ENCODE measurements at regions not wholly inside any gene's neighbourhood (a gene's known extent, or its start where the extent isn't known, plus 50 kb on each side); places are given as distances from the start of the nearest gene placed in this dataset.

DNA sequence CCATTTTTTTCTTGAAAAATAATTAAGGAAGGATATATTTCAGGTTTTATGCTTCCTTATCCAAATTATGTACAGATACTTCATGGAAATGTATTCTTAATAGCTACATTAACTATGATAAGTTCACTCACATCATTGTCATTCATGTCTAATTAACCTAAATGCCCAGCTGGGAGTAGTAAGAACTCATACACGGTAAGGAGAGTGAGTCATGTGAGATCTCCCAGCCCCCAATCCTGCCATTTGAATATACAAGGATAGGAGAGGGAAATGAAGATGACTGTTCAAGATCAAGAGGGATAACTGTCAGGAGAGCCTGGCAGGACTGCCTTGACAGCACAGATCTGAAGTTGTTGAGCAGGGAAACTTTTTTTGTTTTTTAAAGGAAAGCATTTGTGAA is 343.4 kb upstream of the USP15 start:
- H3K4me3 ChIP-seq (ENCODE audit: low read depth in 1 of 2, low read length in 1 of 2): no peak overlapping the region
- H3K36me3 ChIP-seq: no peaks in the 10 kb centered on the region
- peaks cover 0 to 10% of the 10 kb centered on the region in 2 experiments for H3K4me1 ChIP-seq (ENCODE audit: control insufficient read depth in 1 of 2, insufficient read depth in 1 of 2, low read depth in 1 of 2, low read length in 1 of 2)
- H3K9me3 ChIP-seq: no peaks in the 10 kb centered on the region
- no peaks in the 10 kb centered on the region for H3K27me3 ChIP-seq
- TF ChIP-seq, protein P1, sequence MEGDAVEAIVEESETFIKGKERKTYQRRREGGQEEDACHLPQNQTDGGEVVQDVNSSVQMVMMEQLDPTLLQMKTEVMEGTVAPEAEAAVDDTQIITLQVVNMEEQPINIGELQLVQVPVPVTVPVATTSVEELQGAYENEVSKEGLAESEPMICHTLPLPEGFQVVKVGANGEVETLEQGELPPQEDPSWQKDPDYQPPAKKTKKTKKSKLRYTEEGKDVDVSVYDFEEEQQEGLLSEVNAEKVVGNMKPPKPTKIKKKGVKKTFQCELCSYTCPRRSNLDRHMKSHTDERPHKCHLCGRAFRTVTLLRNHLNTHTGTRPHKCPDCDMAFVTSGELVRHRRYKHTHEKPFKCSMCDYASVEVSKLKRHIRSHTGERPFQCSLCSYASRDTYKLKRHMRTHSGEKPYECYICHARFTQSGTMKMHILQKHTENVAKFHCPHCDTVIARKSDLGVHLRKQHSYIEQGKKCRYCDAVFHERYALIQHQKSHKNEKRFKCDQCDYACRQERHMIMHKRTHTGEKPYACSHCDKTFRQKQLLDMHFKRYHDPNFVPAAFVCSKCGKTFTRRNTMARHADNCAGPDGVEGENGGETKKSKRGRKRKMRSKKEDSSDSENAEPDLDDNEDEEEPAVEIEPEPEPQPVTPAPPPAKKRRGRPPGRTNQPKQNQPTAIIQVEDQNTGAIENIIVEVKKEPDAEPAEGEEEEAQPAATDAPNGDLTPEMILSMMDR (IDR thresholded peaks at IDR 0.05): no peak
- H3K27ac ChIP-seq: no peak overlapping the region

DNA sequence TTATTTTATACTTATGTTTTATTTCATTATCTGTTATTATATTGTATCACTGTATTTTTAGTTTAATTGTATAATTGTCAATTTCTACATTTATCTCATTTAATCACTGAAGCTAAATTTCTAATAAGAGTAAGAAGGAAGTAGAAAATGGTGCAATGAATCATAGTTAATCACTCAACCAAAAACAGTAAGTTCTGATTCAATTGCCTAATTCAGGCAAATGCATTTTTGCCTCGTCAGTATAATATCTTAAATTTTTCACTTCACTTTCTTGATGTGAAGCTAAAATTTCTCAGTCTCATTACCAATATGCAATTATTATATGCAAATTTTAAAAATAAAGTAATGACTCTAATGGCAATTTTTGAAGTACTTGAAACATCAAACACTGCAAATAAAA is 340.5 kb upstream of the USP15 start:
- TF ChIP-seq, protein P1 (IDR thresholded peaks at IDR 0.05): no peak
- no peaks in the 10 kb centered on the region for H3K36me3 ChIP-seq
- no peak overlapping the region for H3K27ac ChIP-seq
- H3K4me3 ChIP-seq (ENCODE audit: low read depth in 1 of 2, low read length in 1 of 2): no peak overlapping the region
- no peaks in the 10 kb centered on the region for H3K9me3 ChIP-seq
- H3K4me1 ChIP-seq (ENCODE audit: control insufficient read depth in 1 of 2, insufficient read depth in 1 of 2, low read depth in 1 of 2, low read length in 1 of 2): peaks cover 0 to 10% of the 10 kb centered on the region in 2 experiments
- no peaks in the 10 kb centered on the region for H3K27me3 ChIP-seq

DNA sequence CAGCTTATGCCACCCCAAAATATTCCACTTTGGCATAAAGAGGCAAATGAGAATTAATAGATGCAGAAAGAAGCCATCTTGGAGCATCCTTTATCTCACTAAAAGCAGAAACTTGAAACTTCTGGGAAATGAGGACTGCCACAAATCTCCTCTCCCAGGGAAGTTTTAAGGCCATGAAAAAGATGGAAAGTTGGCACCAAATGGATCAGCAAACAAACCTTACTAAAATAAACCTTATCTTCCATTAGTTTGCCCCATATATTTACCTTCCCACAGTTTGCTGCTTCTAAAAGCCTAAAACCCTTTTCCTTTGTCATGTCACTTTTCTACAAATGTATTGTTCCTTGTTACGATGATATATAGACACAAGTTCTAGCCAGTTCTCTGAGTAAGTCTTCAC is 340.0 kb upstream of the USP15 start:
- peaks cover 0 to 6% of the 10 kb centered on the region in 2 experiments for H3K4me1 ChIP-seq (ENCODE audit: control insufficient read depth in 1 of 2, insufficient read depth in 1 of 2, low read depth in 1 of 2, low read length in 1 of 2)
- TF ChIP-seq, protein P1 (IDR thresholded peaks at IDR 0.05): no peak
- no peaks in the 10 kb centered on the region for H3K27me3 ChIP-seq
- H3K36me3 ChIP-seq: no peaks in the 10 kb centered on the region
- H3K4me3 ChIP-seq (ENCODE audit: low read depth in 1 of 2, low read length in 1 of 2): no peak overlapping the region
- H3K27ac ChIP-seq: no peak overlapping the region
- H3K9me3 ChIP-seq: no peaks in the 10 kb centered on the region

GRCh38 chr12:61923152-61923551 is 337.1 kb upstream of the USP15 start:
- Histone ChIP-seq H3K36me3 (no peaks in the 10 kb centered on the region), H3K9me3 (no peaks in the 10 kb centered on the region)
- TF ChIP-seq, protein P1 (IDR thresholded peaks at IDR 0.05): no peak

DNA sequence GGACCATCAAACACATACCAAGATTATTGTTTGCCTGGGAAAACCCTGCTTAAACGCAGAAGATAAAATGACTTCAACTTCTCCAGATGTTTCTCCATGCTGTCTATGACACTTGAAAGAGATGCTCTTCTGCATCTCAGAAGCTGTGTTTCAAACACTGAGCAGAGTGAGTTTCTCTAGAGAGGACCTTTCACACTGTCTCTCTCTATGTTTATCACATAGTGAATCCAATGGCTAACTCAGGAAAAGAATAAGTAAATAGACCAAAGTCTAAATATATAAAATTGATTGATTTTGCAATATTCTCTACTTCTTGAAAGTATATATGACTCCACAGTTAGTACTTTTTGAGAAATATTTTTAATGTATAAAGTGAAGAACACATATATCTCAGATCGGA is 325.6 kb upstream of the USP15 start:
- TF ChIP-seq, protein P1 (IDR thresholded peaks at IDR 0.05): no peak
- no peak overlapping the region for H3K4me3 ChIP-seq (ENCODE audit: low read depth in 1 of 2, low read length in 1 of 2)
- no peaks in the 10 kb centered on the region for H3K9me3 ChIP-seq
- no peak overlapping the region for H3K27ac ChIP-seq
- H3K36me3 ChIP-seq: no peaks in the 10 kb centered on the region
- H3K27me3 ChIP-seq: no peaks in the 10 kb centered on the region
- H3K4me1 ChIP-seq (ENCODE audit: control insufficient read depth in 1 of 2, insufficient read depth in 1 of 2, low read depth in 1 of 2, low read length in 1 of 2): no peaks in the 10 kb centered on the region

More at GRCh38 chr12:61923152-61923551, 337.1 kb upstream of the USP15 start:
- no peak overlapping the region for H3K4me3 ChIP-seq (ENCODE audit: low read depth in 1 of 2, low read length in 1 of 2)
- no peaks in the 10 kb centered on the region for H3K27me3 ChIP-seq
- no peaks in the 10 kb centered on the region for H3K4me1 ChIP-seq (ENCODE audit: control insufficient read depth in 1 of 2, insufficient read depth in 1 of 2, low read depth in 1 of 2, low read length in 1 of 2)
- H3K27ac ChIP-seq: no peak overlapping the region

DNA sequence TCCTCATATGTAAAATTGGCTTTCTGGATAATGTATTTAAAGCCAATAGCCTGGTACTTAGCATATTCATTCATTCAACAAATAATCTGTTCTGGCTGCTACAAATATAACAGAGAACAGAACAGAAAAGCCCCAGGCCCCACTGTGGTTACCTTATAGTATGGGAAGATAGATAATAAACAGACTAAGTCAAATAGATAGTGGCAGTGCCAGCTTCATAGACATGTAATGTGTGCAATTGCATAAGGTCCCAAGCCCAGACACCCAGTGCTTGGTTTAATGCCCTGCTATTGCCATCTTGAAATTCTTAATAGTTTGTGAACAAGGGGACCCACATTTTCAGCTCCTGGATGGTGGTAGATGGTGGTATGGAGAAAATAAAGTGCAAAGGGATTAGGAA is 320.2 kb upstream of the USP15 start:
- Histone ChIP-seq H3K27ac (no peak overlapping the region), H3K9me3 (no peaks in the 10 kb centered on the region), H3K4me3 (ENCODE audit: low read depth in 1 of 2, low read length in 1 of 2) (no peak overlapping the region), H3K36me3 (no peaks in the 10 kb centered on the region), H3K27me3 (no peaks in the 10 kb centered on the region), H3K4me1 (ENCODE audit: control insufficient read depth in 1 of 2, insufficient read depth in 1 of 2, low read depth in 1 of 2, low read length in 1 of 2) (no peaks in the 10 kb centered on the region)
- TF ChIP-seq, protein P1 (IDR thresholded peaks at IDR 0.05): no peak

Measured in neutrophil (primary cell).